Endothelial cell of umbilical vein (primary cell): ENCODE measurements at regions not wholly inside any gene's neighbourhood (a gene's known extent, or its start where the extent isn't known, plus 50 kb on each side); places are given as distances from the start of the nearest gene placed in this dataset.

Source experiments
- BruUV-seq: library from RNA; stranded (reverse); fragments of 400-500 nt; replicated peaks from 2 replicates; lab custom pipeline; 2021; lab: Mats Ljungman, UMichigan
- CTCF ChIA-PET: fragments of 300-600, 350-600 bp; sonication (Branson Sonifier 250); formaldehyde crosslinking; loops from one replicate; lab custom pipeline; 2021; ENCODE audit warnings: antibody characterized with exemption, inconsistent platforms; lab: Charles Lee
- POLR2A ChIA-PET: fragments of 300-600, 350-600 bp; sonication (Branson Sonifier 250); formaldehyde crosslinking; loops from one replicate; lab custom pipeline; 2021; ENCODE audit warnings: antibody characterized with exemption, inconsistent platforms; lab: Charles Lee
- DNase-seq: peaks from one replicate; pipeline ENCODE4 v3.0.0-alpha.2; 2011; ENCODE audit warnings: low read depth, low spot score
- FAIRE-seq: peaks from 2 replicates; lab custom pipeline; 2011; peaks lifted over from hg19 to GRCh38; lab: Jason Lieb, UNC
- H2AFZ ChIP-seq: 2 replicates; pipeline ENCODE4 v1.6.0; 2012; ENCODE audit warnings: low read depth, low read length, control low read depth, inconsistent platforms
- H3K27ac ChIP-seq: 2 replicates; pipeline ENCODE4 v1.5.1; 2011; ENCODE audit warnings: low read depth, mild to moderate bottlenecking, control low read depth, low read length, moderate library complexity; ENCODE audit not compliant: insufficient read depth
- H3K27me3 ChIP-seq, 2 experiments: 2 replicates each; pipeline versions ENCODE4 v1.6.0 to v1.6.1; 2011; ENCODE audit warnings: low read length in 2 of 2, mixed read lengths in 1 of 2; ENCODE audit not compliant: control insufficient read depth in 2 of 2, insufficient read depth in 2 of 2
- H3K36me3 ChIP-seq, 2 experiments: 2 replicates in 1 of 2; 3 replicates in 1 of 2; pipeline ENCODE4 v1.5.1; 2011; ENCODE audit warnings: low read length in 2 of 2, mild to moderate bottlenecking in 1 of 2, moderate library complexity in 1 of 2; ENCODE audit not compliant: control insufficient read depth in 2 of 2, insufficient read depth in 2 of 2; ENCODE audit errors: extremely low read depth in 1 of 2
- H3K4me1 ChIP-seq: 3 replicates; pipeline ENCODE4 v1.5.1; 2011; ENCODE audit warnings: mild to moderate bottlenecking, low read length; ENCODE audit not compliant: control insufficient read depth, insufficient read depth; ENCODE audit errors: extremely low read depth
- H3K4me2 ChIP-seq: 2 replicates; pipeline ENCODE4 v1.6.1; 2011; ENCODE audit warnings: low read length, control low read depth, mixed read lengths; ENCODE audit not compliant: insufficient read depth
- H3K4me3 ChIP-seq, 3 experiments: fragments of 200-600 bp in 1 of 3; sonication (generic), shearing (Covaris generic) in 1 of 3; replicated peaks in 1 of 3; 2 replicates each; pipeline ENCODE4 v1.5.1; 2011 to 2016; ENCODE audit warnings: control low read depth in 3 of 3, low read length in 3 of 3, mild to moderate bottlenecking in 2 of 3, inconsistent platforms in 1 of 3, low read depth in 1 of 3, moderate library complexity in 1 of 3; ENCODE audit not compliant: insufficient read depth in 1 of 3
- H3K79me2 ChIP-seq: 2 replicates; pipeline ENCODE4 v1.6.0; 2012; ENCODE audit warnings: low read length, inconsistent platforms; ENCODE audit not compliant: control insufficient read depth, insufficient read depth
- H3K9ac ChIP-seq: replicated peaks from 2 replicates; pipeline ENCODE3; 2011; ENCODE audit warnings: low read length, control low read depth; ENCODE audit not compliant: insufficient read depth; ENCODE audit errors: extremely low read depth
- H3K9me1 ChIP-seq: replicated peaks from 3 replicates; pipeline ENCODE4 v1.6.0; 2011; ENCODE audit warnings: mild to moderate bottlenecking, low read length; ENCODE audit not compliant: control insufficient read depth, insufficient read depth; ENCODE audit errors: extremely low read depth
- H3K9me3 ChIP-seq: replicated peaks from 2 replicates; pipeline ENCODE4 v1.5.1; 2012; ENCODE audit warnings: low read length, inconsistent platforms; ENCODE audit not compliant: control insufficient read depth, insufficient read depth
- H4K20me1 ChIP-seq: replicated peaks from 2 replicates; pipeline ENCODE3; 2011; ENCODE audit warnings: mild to moderate bottlenecking, low read length; ENCODE audit not compliant: control insufficient read depth, insufficient read depth; ENCODE audit errors: extremely low read depth
- CTCF ChIP-seq, 2 donors: IDR thresholded peaks; 1 replicate in 1 of 2; 2 replicates in 1 of 2; pipeline ENCODE4 v1.5.1; 2011; ENCODE audit warnings: low read length in 2 of 2, mild to moderate bottlenecking in 2 of 2, moderate library complexity in 2 of 2, control low read depth in 1 of 2, inconsistent platforms in 1 of 2, low read depth in 1 of 2; ENCODE audit not compliant: insufficient read depth in 1 of 2; ENCODE audit errors: extremely low read depth in 1 of 2
- EZH2 ChIP-seq: IDR thresholded peaks from 2 replicates; pipeline ENCODE4 v1.6.1; 2012; ENCODE audit warnings: borderline replicate concordance, low read depth, mild to moderate bottlenecking, moderate library complexity, low read length, inconsistent platforms; ENCODE audit not compliant: severe bottlenecking
- FOS ChIP-seq: IDR thresholded peaks from 2 replicates; pipeline ENCODE4 v1.6.1; 2011; ENCODE audit warnings: mild to moderate bottlenecking, low read length, moderate library complexity, borderline replicate concordance; ENCODE audit not compliant: insufficient read depth
- GATA2 ChIP-seq: IDR thresholded peaks from 2 replicates; pipeline ENCODE4 v1.7.0; 2011; ENCODE audit warnings: low read depth, mild to moderate bottlenecking, moderate library complexity, mixed read lengths, low read length; ENCODE audit not compliant: insufficient read length, insufficient read depth
- JUN ChIP-seq: IDR thresholded peaks from 2 replicates; pipeline ENCODE4 v1.6.1; 2011; ENCODE audit warnings: borderline replicate concordance, low read depth; ENCODE audit not compliant: insufficient read length, insufficient read depth
- MYC ChIP-seq: IDR thresholded peaks from one replicate; pipeline ENCODE4 v1.6.1; 2011; ENCODE audit warnings: mild to moderate bottlenecking, low read depth, low read length
- POLR2A ChIP-seq: IDR thresholded peaks from 2 replicates; pipeline ENCODE4 v1.6.1; 2012; ENCODE audit warnings: low read depth, mild to moderate bottlenecking, control low read depth, low read length
- POLR2AphosphoS5 ChIP-seq: IDR thresholded peaks from 2 replicates; pipeline ENCODE4 v1.6.1; 2012; ENCODE audit warnings: low read depth, mild to moderate bottlenecking, control low read depth, low read length, moderate library complexity; ENCODE audit not compliant: insufficient read depth
- dilution Hi-C: fragments of 300-500 bp; cut with MboI; formaldehyde crosslinking; loops from one replicate; pipeline ENCODE4 v1.15.0; 2019; ENCODE audit warnings: low sequenced_read_pairs; ENCODE audit not compliant: extremely low pct_ligation_motif_present
- intact Hi-C: fragments of 100-400 bp; cut with micrococcal nuclease; formaldehyde crosslinking; loops from one replicate; pipeline ENCODE4 v1.10.0; 2022
- TF ChIP-seq, protein P1 (sequence below): IDR thresholded peaks from 2 replicates; pipeline ENCODE4 v1.6.1; 2011; ENCODE audit not compliant: insufficient read depth, insufficient read length

DNA sequence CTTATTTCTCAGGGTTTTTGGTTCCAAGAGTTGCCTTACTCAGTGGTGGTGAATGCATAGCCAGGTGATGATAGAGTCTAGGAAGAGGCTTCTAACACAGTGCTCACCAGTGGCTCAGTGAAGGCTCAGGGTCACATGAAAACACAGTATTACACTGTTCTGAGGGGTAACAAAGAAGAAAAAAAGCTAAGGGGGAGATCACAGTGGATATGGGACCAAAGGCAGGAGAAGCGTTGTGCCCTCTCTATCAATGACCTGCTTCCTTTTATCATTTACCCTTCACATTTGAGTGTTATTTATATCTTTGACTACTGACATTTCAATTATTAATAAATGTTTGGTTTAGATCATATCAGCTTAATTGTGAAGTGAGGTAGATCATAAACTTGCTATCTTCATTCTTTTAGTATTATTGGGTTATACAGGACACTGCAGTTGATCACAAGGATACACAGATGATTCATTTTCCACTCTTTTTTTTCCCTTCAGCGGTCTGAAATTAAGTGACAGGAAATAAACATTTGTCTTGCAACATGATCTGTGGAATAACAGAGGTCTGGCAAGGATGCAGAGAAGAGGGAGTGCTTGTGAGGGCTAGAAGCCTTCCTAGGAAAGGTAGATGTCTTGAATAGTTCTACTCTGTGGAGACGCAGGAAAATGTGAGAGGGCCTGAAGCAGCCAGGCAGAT lies 171.7 kb downstream of the C3orf38 start:
- Histone ChIP-seq H3K79me2 (no peaks in the 10 kb centered on the region), H2AFZ (no peak overlapping the region), H3K4me3 (no peak overlapping the region), H3K4me2 (no peak overlapping the region), H3K9me1 (no peaks in the 10 kb centered on the region), H4K20me1 (no peaks in the 10 kb centered on the region), H3K9ac (no peak overlapping the region), H3K4me1 (no peaks in the 10 kb centered on the region), H3K9me3 (peaks cover 3% of the 10 kb centered on the region), H3K36me3 (no peaks in the 10 kb centered on the region), H3K27me3 (no peaks in the 10 kb centered on the region), H3K27ac (no peak overlapping the region)
- dilution Hi-C loops = no loop called here
- DNase-seq (no peak), FAIRE-seq (no peak)
- ChIA-PET CTCF (no interaction called here), POLR2A (no interaction called here)
- intact Hi-C loops = no loop called here
- BruUV-seq = no TSS peak
- TF ChIP-seq MYC (no peak), POLR2AphosphoS5 (no peak), CTCF (IDR thresholded peaks at IDR 0.05; ENCODE audit: extremely low read depth in 1 of 2, insufficient read depth in 1 of 2, low read depth in 1 of 2, low read length in 2 of 2) (no peak), FOS (no peak), GATA2 (no peak), POLR2A (no peak), JUN (no peak), EZH2 (no peak)
- TF ChIP-seq, protein P1, sequence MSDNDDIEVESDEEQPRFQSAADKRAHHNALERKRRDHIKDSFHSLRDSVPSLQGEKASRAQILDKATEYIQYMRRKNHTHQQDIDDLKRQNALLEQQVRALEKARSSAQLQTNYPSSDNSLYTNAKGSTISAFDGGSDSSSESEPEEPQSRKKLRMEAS = no peak
